H1 (cell line): ENCODE measurements at regions not wholly inside any gene's neighbourhood (a gene's known extent, or its start where the extent isn't known, plus 50 kb on each side); places are given as distances from the start of the nearest gene placed in this dataset.

Experiments used
- CTCF ChIA-PET: fragments of 300-600 bp; sonication (Branson Sonifier 250); formaldehyde crosslinking; loops from one replicate; lab custom pipeline; 2021; ENCODE audit not compliant: partially characterized antibody; lab: Charles Lee
- POLR2A ChIA-PET: fragments of 300-600 bp; sonication (Branson Sonifier 250); formaldehyde crosslinking; loops from one replicate; lab custom pipeline; 2021; ENCODE audit warnings: inconsistent platforms; ENCODE audit not compliant: partially characterized antibody; lab: Charles Lee
- DNase-seq, 2 experiments: peaks; one replicate each; pipeline versions ENCODE4 v3.0.0 to v3.0.0-alpha.2; 2010 to 2022; ENCODE audit warnings: low spot score in 2 of 2, low read depth in 1 of 2, mixed read lengths in 1 of 2
- FAIRE-seq: peaks from 2 replicates; lab custom pipeline; 2011; peaks lifted over from hg19 to GRCh38; lab: Jason Lieb, UNC
- H2AFZ ChIP-seq: 2 replicates; pipeline ENCODE4 v1.8.1; 2012; ENCODE audit warnings: low read length, inconsistent platforms
- H2AK5ac ChIP-seq: 2 replicates; pipeline ENCODE4 v1.6.1; 2013; ENCODE audit warnings: low read depth, low read length
- H2BK120ac ChIP-seq: replicated peaks from 2 replicates; pipeline ENCODE3; 2013; ENCODE audit warnings: low read depth, low read length, inconsistent platforms
- H2BK12ac ChIP-seq: 2 replicates; pipeline ENCODE4 v1.6.1; 2013; ENCODE audit warnings: low read depth, low read length
- H2BK15ac ChIP-seq: 2 replicates; pipeline ENCODE4 v1.6.1; 2013; ENCODE audit warnings: low read length
- H2BK20ac ChIP-seq: 2 replicates; pipeline ENCODE4 v1.6.1; 2013; ENCODE audit warnings: low read length
- H2BK5ac ChIP-seq: 2 replicates; pipeline ENCODE4 v1.6.1; 2013; ENCODE audit warnings: low read depth, low read length
- H3K14ac ChIP-seq: 2 replicates; pipeline ENCODE4 v1.6.1; 2013; ENCODE audit warnings: inconsistent platforms; ENCODE audit not compliant: insufficient read length
- H3K18ac ChIP-seq: 2 replicates; pipeline ENCODE4 v1.6.1; 2013; ENCODE audit warnings: low read length; ENCODE audit errors: extremely low read depth
- H3K23ac ChIP-seq: 2 replicates; pipeline ENCODE4 v1.6.1; 2013; ENCODE audit warnings: inconsistent platforms; ENCODE audit not compliant: insufficient read length
- H3K23me2 ChIP-seq: 2 replicates; pipeline ENCODE4 v1.6.1; 2013; ENCODE audit warnings: low read depth, low read length
- H3K27ac ChIP-seq: 2 replicates; pipeline ENCODE4 v1.6.1; 2011; ENCODE audit warnings: low read depth, low read length, inconsistent platforms
- H3K27me3 ChIP-seq, 4 experiments: replicated peaks in 1 of 4; 1 replicate in 1 of 4; 2 replicates in 3 of 4; pipeline versions ENCODE4 v1.6.1 to v1.8.1; 2011 to 2013; ENCODE audit warnings: low read length in 3 of 4, mild to moderate bottlenecking in 3 of 4, inconsistent platforms in 2 of 4, mixed read lengths in 2 of 4, moderate library complexity in 1 of 4; ENCODE audit not compliant: control insufficient read depth in 3 of 4, insufficient read depth in 3 of 4; ENCODE audit errors: extremely low read depth in 1 of 4
- H3K36me3 ChIP-seq, 4 experiments: 2 replicates each; pipeline versions ENCODE4 v1.6.1 to v1.8.1; 2011 to 2013; ENCODE audit warnings: mild to moderate bottlenecking in 4 of 4, low read length in 3 of 4, moderate library complexity in 2 of 4, control low read depth in 1 of 4, inconsistent platforms in 1 of 4; ENCODE audit not compliant: insufficient read depth in 4 of 4, control insufficient read depth in 2 of 4
- H3K4ac ChIP-seq: replicated peaks from 2 replicates; pipeline ENCODE3; 2013; ENCODE audit warnings: low read length, low read depth, mixed read lengths, inconsistent platforms; ENCODE audit not compliant: insufficient read length
- H3K4me1 ChIP-seq, 4 experiments: replicated peaks in 1 of 4; 1 replicate in 1 of 4; 2 replicates in 3 of 4; pipeline versions ENCODE4 v1.6.1 to v1.8.1; 2011 to 2013; ENCODE audit warnings: low read length in 3 of 4, inconsistent platforms in 2 of 4, mixed read lengths in 1 of 4; ENCODE audit not compliant: insufficient read depth in 4 of 4, control insufficient read depth in 3 of 4
- H3K4me2 ChIP-seq, 2 experiments: 2 replicates each; pipeline versions ENCODE4 v1.6.1 to v1.8.1; 2011 to 2013; ENCODE audit warnings: low read depth in 2 of 2, low read length in 2 of 2, control low read depth in 1 of 2, inconsistent platforms in 1 of 2, mild to moderate bottlenecking in 1 of 2; ENCODE audit not compliant: insufficient read depth in 1 of 2
- H3K4me3 ChIP-seq, 4 experiments: fragments of 200-600, 300-600 bp in 1 of 4; sonication (generic), shearing (Covaris generic), sonication (Bioruptor Twin) in 1 of 4; 2 replicates each; pipeline versions ENCODE4 v1.5.1 to v1.8.1; 2011 to 2016; ENCODE audit warnings: low read length in 4 of 4, low read depth in 3 of 4, control low read depth in 2 of 4, inconsistent platforms in 2 of 4, mild to moderate bottlenecking in 2 of 4, mixed read lengths in 1 of 4, moderate library complexity in 1 of 4; ENCODE audit not compliant: insufficient read depth in 2 of 4; ENCODE audit errors: extremely low read depth in 1 of 4
- H3K56ac ChIP-seq: replicated peaks from 2 replicates; pipeline ENCODE3; 2013; ENCODE audit warnings: low read depth, mild to moderate bottlenecking, mixed read lengths, low read length, inconsistent platforms; ENCODE audit not compliant: insufficient read length
- H3K79me1 ChIP-seq: 2 replicates; pipeline ENCODE4 v1.6.1; 2013; ENCODE audit warnings: low read depth, low read length, control low read depth
- H3K79me2 ChIP-seq, 2 experiments: 2 replicates each; pipeline versions ENCODE4 v1.6.1 to v1.8.1; 2012 to 2013; ENCODE audit warnings: low read length in 2 of 2, mild to moderate bottlenecking in 2 of 2, inconsistent platforms in 1 of 2; ENCODE audit not compliant: insufficient read depth in 2 of 2, control insufficient read depth in 1 of 2
- H3K9ac ChIP-seq, 4 experiments: replicated peaks in 1 of 4; 1 replicate in 1 of 4; 2 replicates in 3 of 4; pipeline versions ENCODE4 v1.6.1 to v1.8.1; 2011 to 2013; ENCODE audit warnings: low read depth in 3 of 4, low read length in 3 of 4, control low read depth in 2 of 4, mild to moderate bottlenecking in 2 of 4, moderate library complexity in 2 of 4, inconsistent platforms in 1 of 4; ENCODE audit errors: extremely low read depth in 1 of 4
- H3K9me3 ChIP-seq, 2 experiments: 2 replicates each; pipeline versions ENCODE4 v1.6.1 to v1.8.1; 2012 to 2013; ENCODE audit warnings: mild to moderate bottlenecking in 2 of 2, moderate library complexity in 2 of 2, control low read depth in 1 of 2, inconsistent platforms in 1 of 2, low read depth in 1 of 2, low read length in 1 of 2, mixed read lengths in 1 of 2; ENCODE audit not compliant: insufficient read depth in 2 of 2
- H4K20me1 ChIP-seq, 2 experiments: replicated peaks in 1 of 2; 2 replicates each; pipeline versions ENCODE3 to v1.8.1; 2011 to 2013; ENCODE audit warnings: inconsistent platforms in 2 of 2, low read length in 2 of 2, mild to moderate bottlenecking in 1 of 2; ENCODE audit not compliant: insufficient read depth in 2 of 2, control insufficient read depth in 1 of 2
- H4K5ac ChIP-seq: 2 replicates; pipeline ENCODE4 v1.6.1; 2013; ENCODE audit warnings: low read length, low read depth, mixed read lengths, inconsistent platforms; ENCODE audit not compliant: insufficient read length
- H4K8ac ChIP-seq: 2 replicates; pipeline ENCODE4 v1.8.0; 2013; ENCODE audit warnings: mild to moderate bottlenecking, moderate library complexity, low read length, inconsistent platforms; ENCODE audit not compliant: insufficient read depth; ENCODE audit errors: extremely low read depth
- H4K91ac ChIP-seq: replicated peaks from 2 replicates; pipeline ENCODE3; 2013; ENCODE audit warnings: low read length, mixed read lengths, inconsistent platforms; ENCODE audit not compliant: insufficient read length
- POU5F1 ChIP-seq: IDR thresholded peaks from 2 replicates; pipeline ENCODE4 v1.6.1; 2011; ENCODE audit warnings: low read depth, mild to moderate bottlenecking, low read length, moderate library complexity
- SP4 ChIP-seq: IDR thresholded peaks from 2 replicates; pipeline ENCODE4 v1.6.1; 2012; ENCODE audit warnings: low read length, inconsistent platforms
- WGBS, 2 experiments: shearing (Covaris generic) in 1 of 2; methylation state at CpG; one replicate each; pipeline versions ENCODE4 v1.1.6 to v1.1.7; 2013 to 2015; ENCODE audit warnings: low lambda C conversion rate in 2 of 2, mixed read lengths in 2 of 2, inconsistent platforms in 1 of 2, low coverage in 1 of 2, missing lambda C conversion rate in 1 of 2; ENCODE audit not compliant: insufficient replicate concordance in 2 of 2, insufficient coverage in 1 of 2, insufficient read length in 1 of 2; ENCODE audit errors: extremely low coverage in 1 of 2, missing lambda C conversion rate in 1 of 2; 5-methylcytosine and 5-hydroxymethylcytosine counted together

DNA sequence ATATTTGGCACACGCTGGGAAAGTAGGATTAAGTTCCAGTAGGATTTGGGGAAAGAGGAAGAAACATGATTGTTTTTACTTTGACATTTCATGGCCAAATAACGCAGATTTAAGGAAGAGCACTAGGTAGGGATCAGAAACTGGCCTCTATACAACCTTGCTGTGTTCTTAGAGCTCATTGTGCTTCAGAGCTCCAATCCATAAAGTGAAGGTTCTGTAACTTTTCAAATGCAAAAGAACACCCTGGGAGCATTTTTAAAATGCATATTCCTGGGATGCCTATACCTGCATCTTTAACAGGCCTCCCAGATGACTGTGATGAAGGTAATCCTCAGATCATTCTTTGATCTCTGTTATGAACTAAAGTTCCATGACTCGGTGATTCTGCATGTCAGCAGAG, 77.1 kb downstream of the YIPF5 start:
- DNase-seq: no peak

More for the DNA sequence above, 77.1 kb downstream of the YIPF5 start:
- no peaks in the 10 kb centered on the region for H3K79me1 ChIP-seq
- H3K4ac ChIP-seq: no peak overlapping the region
- no peaks in the 10 kb centered on the region for H3K9me3 ChIP-seq
- no peak overlapping the region for H2AK5ac ChIP-seq
- FAIRE-seq: no peak
- H3K56ac ChIP-seq: no peak overlapping the region
- no peak overlapping the region for H3K14ac ChIP-seq
- no peak overlapping the region for H3K23ac ChIP-seq
- no peak overlapping the region for H2BK20ac ChIP-seq
- POLR2A ChIA-PET: no interaction called here
- no peaks in the 10 kb centered on the region for H4K20me1 ChIP-seq
- WGBS, 2 experiments: 52% methylated on average over 3 of the region's 3 CpGs; no CpG with 5 or more reads in 1 of the 2 experiments
- H3K4me1 ChIP-seq: peaks cover 2 to 9% (median 5%) of the 10 kb centered on the region in 4 experiments; a peak in 4 of 7 replicates
- no peak overlapping the region for H2BK12ac ChIP-seq
- H3K27ac ChIP-seq: no peak overlapping the region
- H4K5ac ChIP-seq: no peak overlapping the region
- no peak overlapping the region for H3K18ac ChIP-seq
- TF ChIP-seq SP4 (no peak), POU5F1 (peak; percentile 21; the same call in 1 of the 2 replicates)
- H3K23me2 ChIP-seq: no peaks in the 10 kb centered on the region
- H2BK5ac ChIP-seq: no peak overlapping the region
- H4K8ac ChIP-seq: no peak overlapping the region
- no peak overlapping the region for H4K91ac ChIP-seq
- H2BK120ac ChIP-seq: no peak overlapping the region
- CTCF ChIA-PET: no interaction called here
- peak overlapping the region in 1 of 2 experiments; percentile 11; a peak in 1 of 4 replicates for H3K4me2 ChIP-seq
- no peaks in the 10 kb centered on the region for H3K36me3 ChIP-seq
- H2AFZ ChIP-seq: no peak overlapping the region
- H2BK15ac ChIP-seq: no peak overlapping the region
- no peak overlapping the region for H3K9ac ChIP-seq
- peaks cover 8 to 31% (median 20%) of the 10 kb centered on the region in 4 experiments for H3K27me3 ChIP-seq
- no peaks in the 10 kb centered on the region for H3K79me2 ChIP-seq
- no peak overlapping the region for H3K4me3 ChIP-seq
